DND-41 (cell line): ENCODE measurements at regions not wholly inside any gene's neighbourhood (a gene's known extent, or its start where the extent isn't known, plus 50 kb on each side); places are given as distances from the start of the nearest gene placed in this dataset.

Source experiments
- EZH2 ChIP-seq: IDR thresholded peaks from 3 replicates; pipeline ENCODE4 v1.6.1; 2012; ENCODE audit warnings: borderline replicate concordance, low read depth, mild to moderate bottlenecking, moderate library complexity, low read length, inconsistent platforms; ENCODE audit not compliant: severe bottlenecking
- TF ChIP-seq, protein P1 (sequence below): IDR thresholded peaks from 2 replicates; pipeline ENCODE4 v1.5.1; 2012; ENCODE audit warnings: borderline replicate concordance, low read length, moderate library complexity, mild to moderate bottlenecking; ENCODE audit not compliant: poor library complexity, severe bottlenecking; ENCODE audit errors: extremely low read depth

DNA sequence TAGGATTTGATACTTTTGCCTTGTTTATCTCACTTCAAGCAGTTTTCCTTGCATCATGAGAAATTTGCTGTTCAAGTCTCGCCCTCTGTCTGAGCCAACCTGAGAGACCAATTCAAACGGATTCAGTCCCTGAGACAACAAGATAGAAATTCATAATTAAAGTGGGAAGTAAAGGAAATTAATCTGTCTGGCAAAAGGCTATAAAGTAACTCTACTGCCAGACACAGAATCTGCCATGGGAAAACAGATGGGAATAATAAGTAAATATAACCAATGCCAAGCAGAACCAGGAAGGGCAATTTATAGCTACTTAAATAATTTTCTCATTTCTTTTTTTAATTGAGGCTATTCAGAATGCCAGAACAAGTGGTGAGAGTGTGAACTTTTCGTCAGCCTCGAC, 239.6 kb downstream of the TFAP2C start:
- TF ChIP-seq, protein P1, sequence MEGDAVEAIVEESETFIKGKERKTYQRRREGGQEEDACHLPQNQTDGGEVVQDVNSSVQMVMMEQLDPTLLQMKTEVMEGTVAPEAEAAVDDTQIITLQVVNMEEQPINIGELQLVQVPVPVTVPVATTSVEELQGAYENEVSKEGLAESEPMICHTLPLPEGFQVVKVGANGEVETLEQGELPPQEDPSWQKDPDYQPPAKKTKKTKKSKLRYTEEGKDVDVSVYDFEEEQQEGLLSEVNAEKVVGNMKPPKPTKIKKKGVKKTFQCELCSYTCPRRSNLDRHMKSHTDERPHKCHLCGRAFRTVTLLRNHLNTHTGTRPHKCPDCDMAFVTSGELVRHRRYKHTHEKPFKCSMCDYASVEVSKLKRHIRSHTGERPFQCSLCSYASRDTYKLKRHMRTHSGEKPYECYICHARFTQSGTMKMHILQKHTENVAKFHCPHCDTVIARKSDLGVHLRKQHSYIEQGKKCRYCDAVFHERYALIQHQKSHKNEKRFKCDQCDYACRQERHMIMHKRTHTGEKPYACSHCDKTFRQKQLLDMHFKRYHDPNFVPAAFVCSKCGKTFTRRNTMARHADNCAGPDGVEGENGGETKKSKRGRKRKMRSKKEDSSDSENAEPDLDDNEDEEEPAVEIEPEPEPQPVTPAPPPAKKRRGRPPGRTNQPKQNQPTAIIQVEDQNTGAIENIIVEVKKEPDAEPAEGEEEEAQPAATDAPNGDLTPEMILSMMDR = no peak
- no peak for TF ChIP-seq EZH2
